ENCODE measurements at regions not wholly inside any gene's neighbourhood (a gene's known extent, or its start where the extent isn't known, plus 50 kb on each side); places are given as distances from the start of the nearest gene placed in this dataset.

DNA sequence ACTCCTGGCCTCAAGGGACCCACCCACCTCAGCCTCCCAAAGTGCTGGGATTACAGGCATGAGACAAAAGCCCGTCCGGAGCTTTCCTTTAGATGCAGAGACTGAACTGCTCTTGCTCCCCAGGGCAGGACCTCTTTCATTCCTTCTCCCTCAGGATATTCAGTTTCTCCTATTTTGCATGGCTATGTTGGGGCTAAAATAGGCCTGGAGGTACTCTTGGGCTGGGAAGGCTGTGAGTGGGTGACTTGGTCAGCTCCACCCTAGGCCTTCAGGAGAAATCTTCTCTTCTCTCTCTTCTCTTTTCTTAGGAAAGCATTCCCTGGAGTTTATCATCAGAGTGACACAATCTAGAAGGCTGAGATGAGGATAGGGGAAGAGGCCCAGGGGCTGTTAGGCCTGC lies 126.4 kb downstream of the LRRC70 start:
- Histone ChIP-seq H2AFZ (ENCODE audit: control insufficient read depth, low read depth, low read length) (no peak overlapping the region), H3K4me3 (no peak overlapping the region), H3K4me2 (ENCODE audit: control insufficient read depth, insufficient read depth) (no peak overlapping the region), H3K27ac (ENCODE audit: control insufficient read depth, insufficient read depth) (no peak overlapping the region), H3K9ac (ENCODE audit: control insufficient read depth, insufficient read depth, low read length) (no peak overlapping the region), H3K4me1 (ENCODE audit: control insufficient read depth, insufficient read depth, low read length) (no peaks in the 10 kb centered on the region), H3K79me2 (ENCODE audit: control insufficient read depth, insufficient read depth, low read length) (no peaks in the 10 kb centered on the region), H3K27me3 (replicated peaks in 1 of 2; ENCODE audit: control insufficient read depth in 2 of 2, insufficient read depth in 2 of 2, low read length in 1 of 2) (no peaks in the 10 kb centered on the region), H4K20me1 (ENCODE audit: control insufficient read depth, insufficient read depth) (no peaks in the 10 kb centered on the region), H3K9me3 (replicated peaks; ENCODE audit: control insufficient read depth, insufficient read depth, low read length) (no peaks in the 10 kb centered on the region; the same call in 2 of the 3 replicates), H3K36me3 (ENCODE audit: control insufficient read depth in 2 of 2, insufficient read depth in 2 of 2, low read length in 1 of 2) (no peaks in the 10 kb centered on the region)
- TF ChIP-seq TCF12 (IDR thresholded peaks at IDR 0.05; ENCODE audit: low read depth, low read length) (no peak), CHD1 (IDR thresholded peaks at IDR 0.05; ENCODE audit: low read depth, low read length) (no peak), STAT3 (IDR thresholded peaks at IDR 0.05; ENCODE audit: low read depth, low read length) (no peak), JUNB (IDR thresholded peaks at IDR 0.05) (no peak), RCOR1 (conservative IDR thresholded peaks at IDR 0.05; ENCODE audit: low read depth, low read length) (no peak)
- ATAC-seq (no peak), FAIRE-seq (no peak), DNase-seq (ENCODE audit: low read depth, low spot score) (no peak)
- POLR2A ChIA-PET = no interaction called here
- intact Hi-C loops (cut with micrococcal nuclease; ENCODE audit: unreplicated experiment) = no loop called here
- WGBS (ENCODE audit: insufficient coverage, insufficient replicate concordance, low lambda C conversion rate, missing lambda C conversion rate) = 93% methylated on average over 2 of the region's 2 CpGs
- in situ Hi-C loops (cut with MboI) = no loop called here
- SMC1A ChIA-PET (ENCODE audit: uncharacterized antibody, unreplicated experiment) = interaction anchor here (1.2 to 2.7 kb wide), 3 partner anchors 10 to 16 kb away, joined by 3 to 17 read pairs (median 5); no protein-coding TSS in a partner anchor
- RAD21 ChIA-PET (ENCODE audit: unreplicated experiment) = no interaction called here
- BruUV-seq (replicated peaks) = no TSS peak
- CTCF ChIA-PET = interaction anchor here (0.6 kb wide), 1 partner anchor 578 kb away, joined by 3 read pairs; no protein-coding TSS in a partner anchor

DNA sequence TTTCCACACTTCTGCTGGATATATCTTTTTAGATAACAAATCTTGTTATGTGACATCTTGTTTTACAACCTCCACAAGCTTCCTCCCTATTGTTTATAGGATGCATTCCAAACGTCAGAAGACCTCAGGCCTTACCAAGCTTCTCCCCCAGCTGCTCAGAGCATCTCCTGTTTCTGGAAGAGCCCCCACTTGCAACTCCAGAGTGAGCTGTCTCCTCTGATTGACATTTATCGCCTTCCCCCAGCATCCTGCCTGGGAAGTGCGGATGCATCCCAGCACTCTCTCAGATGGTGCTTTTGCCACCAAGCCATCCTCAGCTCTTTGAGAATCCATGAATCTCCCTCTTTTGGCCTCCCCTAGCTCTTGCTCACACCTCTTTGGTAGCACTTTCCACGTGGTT lies 123.5 kb downstream of the LRRC70 start:
- RAD21 ChIA-PET (ENCODE audit: unreplicated experiment) = no interaction called here
- Histone ChIP-seq H3K9ac (ENCODE audit: control insufficient read depth, insufficient read depth, low read length) (no peak overlapping the region), H3K79me2 (ENCODE audit: control insufficient read depth, insufficient read depth, low read length) (no peaks in the 10 kb centered on the region), H4K20me1 (ENCODE audit: control insufficient read depth, insufficient read depth) (no peaks in the 10 kb centered on the region), H3K4me2 (ENCODE audit: control insufficient read depth, insufficient read depth) (no peak overlapping the region), H3K36me3 (ENCODE audit: control insufficient read depth in 2 of 2, insufficient read depth in 2 of 2, low read length in 1 of 2) (no peaks in the 10 kb centered on the region), H3K27me3 (replicated peaks in 1 of 2; ENCODE audit: control insufficient read depth in 2 of 2, insufficient read depth in 2 of 2, low read length in 1 of 2) (no peaks in the 10 kb centered on the region), H2AFZ (ENCODE audit: control insufficient read depth, low read depth, low read length) (no peak overlapping the region), H3K4me3 (no peak overlapping the region), H3K4me1 (ENCODE audit: control insufficient read depth, insufficient read depth, low read length) (no peaks in the 10 kb centered on the region), H3K27ac (ENCODE audit: control insufficient read depth, insufficient read depth) (no peak overlapping the region), H3K9me3 (replicated peaks; ENCODE audit: control insufficient read depth, insufficient read depth, low read length) (no peaks in the 10 kb centered on the region)
- TF ChIP-seq IKZF2 (IDR thresholded peaks at IDR 0.05) = no peak
- TF ChIP-seq ATF7 (IDR thresholded peaks at IDR 0.05; ENCODE audit: low read depth) = no peak
- no peak for TF ChIP-seq TCF7 (IDR thresholded peaks at IDR 0.05; ENCODE audit: borderline replicate concordance)
- TF ChIP-seq ZNF592 (IDR thresholded peaks at IDR 0.05) = no peak
- BruUV-seq (replicated peaks) = no TSS peak
- intact Hi-C loops (cut with micrococcal nuclease; ENCODE audit: unreplicated experiment) = no loop called here
- SMC1A ChIA-PET (ENCODE audit: uncharacterized antibody, unreplicated experiment) = no interaction called here
- no peak for FAIRE-seq
- ATAC-seq = no peak
- DNase-seq (ENCODE audit: low read depth, low spot score) = no peak
- CTCF ChIA-PET = no interaction called here
- POLR2A ChIA-PET = no interaction called here
- in situ Hi-C loops (cut with MboI) = no loop called here
- WGBS (ENCODE audit: insufficient coverage, insufficient replicate concordance, low lambda C conversion rate, missing lambda C conversion rate) = 50% methylated on average over 4 of the region's 4 CpGs

Data from GM12878 (cell line).